WTC11 (cell line): ENCODE measurements at regions not wholly inside any gene's neighbourhood (a gene's known extent, or its start where the extent isn't known, plus 50 kb on each side); places are given as distances from the start of the nearest gene placed in this dataset.

ENCODE experiments used
- ESRRA ChIP-seq: sonication (generic); formaldehyde crosslinking; IDR thresholded peaks from 2 replicates; pipeline ENCODE4 v1.8.1; 2022; ENCODE audit warnings: mild to moderate bottlenecking, missing genetic modification reagents, borderline replicate concordance
- HMGA2 ChIP-seq: fragments of 250-450 bp; sonication (Bioruptor Pico); IDR thresholded peaks from 2 replicates; pipeline ENCODE4 v1.4.0; 2021; ENCODE audit warnings: mild to moderate bottlenecking, moderate library complexity
- IRF2 ChIP-seq: sonication (generic); formaldehyde crosslinking; IDR thresholded peaks from 2 replicates; pipeline ENCODE4 v1.8.0; 2022; ENCODE audit warnings: low read depth, missing genetic modification reagents, borderline replicate concordance
- ZNF671 ChIP-seq: fragments of 250-450 bp; sonication (Bioruptor Pico); IDR thresholded peaks from 2 replicates; pipeline ENCODE4 v1.8.0; 2021; ENCODE audit warnings: mild to moderate bottlenecking
- TF ChIP-seq, protein P1 (sequence below): sonication (generic); formaldehyde crosslinking; IDR thresholded peaks from 2 replicates; pipeline ENCODE4 v1.8.1; 2023; ENCODE audit warnings: mild to moderate bottlenecking, missing genetic modification reagents, borderline replicate concordance
- TF ChIP-seq, protein P2 (sequence below): fragments of 200-600 bp; IDR thresholded peaks from 2 replicates; pipeline ENCODE4 v1.8.0; 2022; ENCODE audit warnings: antibody characterized with exemption

DNA sequence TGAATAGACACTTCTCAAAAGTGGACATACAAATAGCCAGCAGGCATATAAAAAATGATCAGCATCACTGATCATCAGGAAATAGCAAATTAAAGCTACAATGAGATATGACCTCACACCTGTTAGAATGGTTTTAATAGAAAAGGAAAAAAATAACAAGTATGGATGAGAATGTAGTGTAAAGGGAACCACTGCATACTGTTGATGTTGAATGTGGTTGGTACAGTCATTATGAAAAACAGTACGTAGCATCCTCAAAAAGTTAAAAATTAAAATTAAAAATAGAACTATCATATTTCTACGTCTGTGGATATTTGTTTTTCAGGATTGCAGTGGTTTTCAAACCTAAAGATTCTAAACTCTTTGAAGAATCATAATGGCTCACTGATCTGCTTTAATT is 215.1 kb upstream of the NREP start:
- TF ChIP-seq HMGA2: no peak
- no peak for TF ChIP-seq IRF2 (CRISPR knock-in tag)
- TF ChIP-seq, protein P1, sequence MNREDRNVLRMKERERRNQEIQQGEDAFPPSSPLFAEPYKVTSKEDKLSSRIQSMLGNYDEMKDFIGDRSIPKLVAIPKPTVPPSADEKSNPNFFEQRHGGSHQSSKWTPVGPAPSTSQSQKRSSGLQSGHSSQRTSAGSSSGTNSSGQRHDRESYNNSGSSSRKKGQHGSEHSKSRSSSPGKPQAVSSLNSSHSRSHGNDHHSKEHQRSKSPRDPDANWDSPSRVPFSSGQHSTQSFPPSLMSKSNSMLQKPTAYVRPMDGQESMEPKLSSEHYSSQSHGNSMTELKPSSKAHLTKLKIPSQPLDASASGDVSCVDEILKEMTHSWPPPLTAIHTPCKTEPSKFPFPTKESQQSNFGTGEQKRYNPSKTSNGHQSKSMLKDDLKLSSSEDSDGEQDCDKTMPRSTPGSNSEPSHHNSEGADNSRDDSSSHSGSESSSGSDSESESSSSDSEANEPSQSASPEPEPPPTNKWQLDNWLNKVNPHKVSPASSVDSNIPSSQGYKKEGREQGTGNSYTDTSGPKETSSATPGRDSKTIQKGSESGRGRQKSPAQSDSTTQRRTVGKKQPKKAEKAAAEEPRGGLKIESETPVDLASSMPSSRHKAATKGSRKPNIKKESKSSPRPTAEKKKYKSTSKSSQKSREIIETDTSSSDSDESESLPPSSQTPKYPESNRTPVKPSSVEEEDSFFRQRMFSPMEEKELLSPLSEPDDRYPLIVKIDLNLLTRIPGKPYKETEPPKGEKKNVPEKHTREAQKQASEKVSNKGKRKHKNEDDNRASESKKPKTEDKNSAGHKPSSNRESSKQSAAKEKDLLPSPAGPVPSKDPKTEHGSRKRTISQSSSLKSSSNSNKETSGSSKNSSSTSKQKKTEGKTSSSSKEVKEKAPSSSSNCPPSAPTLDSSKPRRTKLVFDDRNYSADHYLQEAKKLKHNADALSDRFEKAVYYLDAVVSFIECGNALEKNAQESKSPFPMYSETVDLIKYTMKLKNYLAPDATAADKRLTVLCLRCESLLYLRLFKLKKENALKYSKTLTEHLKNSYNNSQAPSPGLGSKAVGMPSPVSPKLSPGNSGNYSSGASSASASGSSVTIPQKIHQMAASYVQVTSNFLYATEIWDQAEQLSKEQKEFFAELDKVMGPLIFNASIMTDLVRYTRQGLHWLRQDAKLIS (CRISPR knock-in tag): no peak
- TF ChIP-seq, protein P2, sequence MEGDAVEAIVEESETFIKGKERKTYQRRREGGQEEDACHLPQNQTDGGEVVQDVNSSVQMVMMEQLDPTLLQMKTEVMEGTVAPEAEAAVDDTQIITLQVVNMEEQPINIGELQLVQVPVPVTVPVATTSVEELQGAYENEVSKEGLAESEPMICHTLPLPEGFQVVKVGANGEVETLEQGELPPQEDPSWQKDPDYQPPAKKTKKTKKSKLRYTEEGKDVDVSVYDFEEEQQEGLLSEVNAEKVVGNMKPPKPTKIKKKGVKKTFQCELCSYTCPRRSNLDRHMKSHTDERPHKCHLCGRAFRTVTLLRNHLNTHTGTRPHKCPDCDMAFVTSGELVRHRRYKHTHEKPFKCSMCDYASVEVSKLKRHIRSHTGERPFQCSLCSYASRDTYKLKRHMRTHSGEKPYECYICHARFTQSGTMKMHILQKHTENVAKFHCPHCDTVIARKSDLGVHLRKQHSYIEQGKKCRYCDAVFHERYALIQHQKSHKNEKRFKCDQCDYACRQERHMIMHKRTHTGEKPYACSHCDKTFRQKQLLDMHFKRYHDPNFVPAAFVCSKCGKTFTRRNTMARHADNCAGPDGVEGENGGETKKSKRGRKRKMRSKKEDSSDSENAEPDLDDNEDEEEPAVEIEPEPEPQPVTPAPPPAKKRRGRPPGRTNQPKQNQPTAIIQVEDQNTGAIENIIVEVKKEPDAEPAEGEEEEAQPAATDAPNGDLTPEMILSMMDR: no peak
- no peak for TF ChIP-seq ZNF671 (CRISPR knock-in tag)
- no peak for TF ChIP-seq ESRRA (CRISPR knock-in tag)
